DMS 273 (cell line): ENCODE measurements at regions not wholly inside any gene's neighbourhood (a gene's known extent, or its start where the extent isn't known, plus 50 kb on each side); places are given as distances from the start of the nearest gene placed in this dataset.

Experiments used
- DNase-seq: peaks from one replicate; lab custom pipeline; 2025; ENCODE audit not compliant: unreplicated experiment; lab: John Stamatoyannopoulos, UW

DNA sequence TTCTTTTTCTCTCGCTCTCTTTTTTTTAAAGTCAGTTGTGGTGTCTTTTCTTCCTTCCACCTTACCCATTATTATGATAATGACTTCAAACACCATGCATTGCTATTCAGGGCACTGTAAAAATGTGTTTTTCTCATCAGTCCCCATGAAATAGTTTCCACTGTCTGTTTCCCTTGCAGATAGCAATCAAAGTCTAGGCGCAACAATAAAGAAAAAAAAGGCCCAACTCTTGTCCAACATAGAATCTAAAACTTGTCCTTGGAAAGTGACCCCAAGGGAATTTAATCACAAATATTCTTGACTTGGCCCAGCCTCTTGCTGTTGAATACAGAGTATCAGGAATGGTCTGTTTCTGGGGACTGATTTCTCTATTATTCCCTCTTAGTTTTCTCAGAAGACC lies 382.5 kb downstream of the PLPP3 start:
- DNase-seq = no peak

DNA sequence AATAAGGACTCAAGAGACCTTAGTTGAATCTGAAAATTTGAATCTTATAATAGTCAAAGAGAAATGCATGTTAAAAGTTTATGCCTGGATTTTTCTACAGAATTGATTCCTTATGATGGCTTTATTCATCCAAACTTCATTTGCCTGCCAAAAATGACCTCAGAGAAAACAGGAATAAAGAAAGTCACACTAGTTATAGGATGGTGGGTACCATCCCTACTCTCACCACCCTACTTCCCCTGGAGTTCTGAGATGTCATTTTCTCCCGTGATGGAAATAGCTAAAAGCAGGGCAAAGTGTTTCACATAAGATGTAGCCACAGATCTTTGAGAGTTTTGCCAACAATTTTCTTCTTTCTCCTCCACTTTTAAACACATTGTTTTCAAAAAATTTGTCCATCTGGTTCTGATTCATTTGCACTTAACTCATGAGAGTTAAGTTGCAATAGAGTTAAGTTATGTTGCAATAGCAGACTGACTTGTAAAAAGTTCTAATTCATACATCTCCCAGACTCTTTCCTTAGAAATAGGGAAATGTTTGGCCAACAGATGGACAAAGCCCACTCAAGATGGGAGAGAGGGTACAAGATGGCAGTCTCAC lies 384.6 kb downstream of the PLPP3 start:
- no peak for DNase-seq

GRCh38 chr1:56193656-56194055 lies 385.7 kb downstream of the PLPP3 start:
- no peak for DNase-seq

GRCh38 chr1:56191369-56191768 lies 388.0 kb downstream of the PLPP3 start:
- DNase-seq = no peak

DNA sequence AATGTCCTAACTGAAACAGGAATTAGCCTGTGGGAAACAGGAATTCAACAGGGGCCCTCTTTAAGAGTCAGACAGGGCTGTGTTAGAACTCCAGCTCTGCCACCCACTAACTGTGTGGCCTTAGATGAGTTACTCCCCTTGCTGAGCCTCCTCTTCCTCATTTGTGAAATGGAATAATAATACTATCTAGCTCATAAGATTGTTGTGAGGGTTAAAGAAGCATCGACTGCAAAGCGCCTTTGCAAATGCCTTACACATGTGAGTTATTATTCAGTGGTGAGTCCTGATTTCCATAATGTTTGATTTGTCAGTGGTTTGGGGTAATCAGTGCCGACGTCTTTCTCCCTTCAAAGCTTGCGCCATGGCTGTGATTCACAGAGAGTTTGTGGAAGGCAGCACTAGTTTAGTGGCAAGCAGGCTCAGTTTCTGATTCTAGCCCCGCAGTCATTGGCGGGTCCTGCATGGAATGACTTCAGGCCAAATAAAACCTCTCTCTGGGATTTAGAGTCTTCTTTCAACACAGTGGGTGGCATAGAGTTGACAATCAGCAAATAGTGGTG lies 388.5 kb downstream of the PLPP3 start:
- no peak for DNase-seq

DNA sequence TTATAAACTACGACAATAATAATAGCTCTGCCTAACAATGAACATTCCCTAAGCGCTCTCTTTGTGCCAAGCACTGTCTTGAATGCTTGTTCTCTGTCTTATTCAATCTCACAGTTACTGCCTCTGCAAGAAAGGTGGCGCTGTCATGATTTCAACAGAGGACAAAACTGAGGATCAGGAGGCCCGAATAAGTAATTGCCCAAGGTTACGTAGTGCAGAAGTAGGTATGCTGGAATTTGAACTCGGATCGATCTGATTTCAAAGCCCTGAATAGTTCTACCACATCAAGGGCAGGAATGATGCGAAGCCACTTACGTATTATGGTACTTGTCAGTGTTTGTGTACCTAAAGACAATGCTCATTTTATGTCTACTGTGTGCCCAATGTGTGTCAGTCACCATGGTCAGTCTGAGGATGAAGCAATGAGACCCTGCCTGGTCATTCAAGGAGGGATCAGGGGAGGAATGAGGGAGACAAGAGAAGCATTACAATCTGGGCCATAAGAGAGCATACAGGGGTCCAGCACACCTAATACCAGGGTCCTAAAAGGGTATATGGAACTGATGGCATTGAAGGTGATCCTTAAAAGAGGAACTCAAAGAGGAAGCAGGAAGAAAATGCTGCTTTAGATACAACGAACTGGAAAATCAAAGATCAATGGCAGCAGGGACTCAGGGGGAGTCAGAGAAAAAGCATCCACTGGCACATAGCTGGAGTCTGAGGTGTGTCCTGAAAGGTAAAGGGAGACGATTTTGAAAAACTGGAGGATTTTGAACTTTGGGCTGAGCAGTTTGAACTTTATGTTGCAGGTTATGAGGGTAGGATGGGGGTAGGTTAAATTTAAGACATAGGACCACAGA lies 389.2 kb downstream of the PLPP3 start:
- DNase-seq = peak; percentile 13

DNA sequence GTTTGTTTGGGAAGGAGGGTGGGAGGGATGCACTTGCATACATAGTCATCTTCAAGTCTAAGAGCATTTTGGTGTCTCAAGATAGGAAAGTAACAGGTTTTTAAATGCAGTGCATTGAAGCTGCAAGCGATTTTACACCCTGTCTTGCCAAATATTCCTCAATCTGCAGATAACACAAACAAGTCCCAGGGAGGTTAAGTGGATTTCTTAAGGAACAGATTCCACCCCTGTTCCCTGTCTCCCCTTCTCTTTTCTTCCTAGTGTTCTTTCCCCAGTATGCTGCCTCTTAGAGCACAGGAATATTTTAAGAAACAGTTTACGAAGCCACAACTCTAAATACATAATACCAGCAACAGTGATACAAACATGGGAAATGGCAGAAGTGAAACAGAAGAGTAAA lies 389.9 kb downstream of the PLPP3 start:
- DNase-seq = no peak

DNA sequence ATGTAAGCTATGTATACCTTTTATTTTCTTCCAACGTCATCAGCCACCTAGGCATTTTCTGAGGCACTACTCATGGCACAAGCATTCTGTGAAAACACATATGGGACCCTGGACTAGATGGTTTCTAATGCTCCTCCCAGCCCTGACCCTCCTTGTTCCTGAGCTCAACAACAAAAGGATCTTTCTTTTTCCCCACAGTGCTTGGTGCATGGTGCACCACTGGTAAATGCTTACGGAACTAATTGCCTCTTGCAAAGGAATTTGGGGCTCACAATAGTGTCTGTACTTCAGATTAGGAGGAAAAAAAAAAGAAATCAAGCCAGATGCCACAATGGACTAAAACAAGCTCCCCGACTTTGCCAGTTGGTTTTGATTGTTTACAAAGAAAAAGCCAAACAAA lies 390.5 kb downstream of the PLPP3 start:
- DNase-seq = no peak

DNA sequence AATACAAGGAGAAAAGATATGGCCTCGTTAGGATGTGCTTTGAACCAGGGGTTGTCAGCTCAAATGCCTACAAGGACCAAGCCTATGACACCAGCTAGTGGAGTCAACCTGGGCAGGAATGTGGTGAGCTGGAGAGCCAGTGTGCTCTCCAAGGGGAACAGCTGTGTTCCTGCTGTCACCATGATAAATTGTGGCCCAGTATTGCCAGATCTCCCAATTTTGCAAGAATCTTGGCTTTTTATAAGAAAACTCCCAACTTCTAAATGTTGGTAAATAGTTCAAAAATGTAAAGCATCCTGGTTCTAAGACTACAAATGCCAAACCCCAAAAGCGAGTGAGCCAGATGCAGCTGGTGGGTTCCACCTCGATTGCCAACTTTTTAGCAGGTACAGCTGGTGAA lies 391.1 kb downstream of the PLPP3 start:
- DNase-seq = peak; percentile 7

GRCh38 chr1:56187405-56187804 lies 392.0 kb downstream of the PLPP3 start:
- no peak for DNase-seq

GRCh38 chr1:56185493-56185892 lies 393.9 kb downstream of the PLPP3 start:
- no peak for DNase-seq

GRCh38 chr1:56183151-56183550 lies 396.2 kb downstream of the PLPP3 start:
- no peak for DNase-seq

DNA sequence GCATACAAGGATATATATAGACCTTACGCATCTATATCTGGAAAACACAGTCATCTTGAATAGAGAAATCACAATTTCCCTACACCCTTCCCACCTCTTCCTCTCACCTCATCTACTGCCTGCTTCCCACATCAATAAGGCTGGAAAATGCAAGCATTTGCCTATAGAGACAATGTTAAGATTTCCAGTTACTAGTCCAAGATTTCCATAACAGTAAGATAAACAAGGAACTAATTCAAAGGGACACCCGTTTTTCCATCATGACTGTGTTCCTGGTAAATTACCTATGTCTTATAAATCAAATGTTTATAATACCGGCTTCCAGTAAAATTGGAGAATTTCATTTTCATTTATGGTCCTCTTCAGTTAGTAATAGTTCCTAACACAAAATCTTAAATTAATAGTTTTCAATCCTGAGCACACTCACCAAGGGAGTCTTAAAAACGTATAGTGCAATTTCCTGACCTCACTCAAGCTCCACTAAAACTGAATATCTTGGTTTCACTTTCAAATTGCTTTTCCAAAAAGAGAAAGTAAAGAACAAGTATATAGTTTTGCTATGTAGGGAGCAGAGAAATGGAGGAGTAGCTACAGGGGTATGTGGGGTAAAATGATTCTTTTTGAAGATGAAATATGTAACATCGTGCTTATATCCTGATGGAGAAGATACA lies 398.7 kb downstream of the PLPP3 start:
- no peak for DNase-seq

DNA sequence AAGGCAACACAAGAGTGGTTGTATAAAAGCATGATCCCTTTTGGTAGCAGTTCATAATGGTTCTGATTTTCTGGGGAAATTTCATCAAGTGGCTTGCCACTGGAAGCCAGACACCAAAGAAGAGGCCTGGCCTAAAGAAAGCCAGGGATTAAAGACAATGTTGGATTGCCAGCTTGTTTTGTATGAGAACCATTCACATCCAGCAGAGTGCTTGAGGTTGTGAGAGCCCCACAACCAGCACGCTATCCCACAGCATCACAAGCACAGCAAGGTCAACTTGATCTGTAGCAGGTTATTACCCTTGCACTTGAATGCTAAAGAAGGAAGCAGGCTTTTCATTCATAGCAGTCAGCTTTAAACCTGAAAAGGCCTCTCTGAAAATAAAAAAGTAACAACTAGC lies 399.8 kb downstream of the PLPP3 start:
- DNase-seq = no peak

DNA sequence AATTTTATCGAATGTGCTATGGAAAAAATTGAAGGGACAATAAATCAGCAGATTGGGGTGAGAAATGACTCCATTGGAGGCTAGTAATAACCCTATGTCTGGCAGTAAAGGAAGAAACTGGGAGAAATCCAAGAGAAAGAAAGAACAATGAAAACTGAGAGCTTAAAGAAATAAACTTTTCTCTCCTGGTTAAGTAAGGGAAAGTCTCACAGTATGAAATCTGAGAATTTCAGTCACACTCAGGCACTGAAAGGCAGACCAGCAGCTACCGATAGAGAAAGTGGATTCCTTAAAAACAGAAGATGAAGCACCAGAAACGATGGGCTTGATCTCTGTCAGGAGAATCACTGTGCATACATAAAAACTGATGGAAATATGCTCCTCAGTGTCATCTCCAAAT lies 404.2 kb downstream of the PLPP3 start:
- DNase-seq = no peak

- no peak for DNase-seq
These were observed 405.0 kb downstream of the PLPP3 start for GRCh38 chr1:56174176-56174885.

- no peak for DNase-seq
These were observed 405.6 kb downstream of the PLPP3 start for GRCh38 chr1:56173736-56174135.

DNA sequence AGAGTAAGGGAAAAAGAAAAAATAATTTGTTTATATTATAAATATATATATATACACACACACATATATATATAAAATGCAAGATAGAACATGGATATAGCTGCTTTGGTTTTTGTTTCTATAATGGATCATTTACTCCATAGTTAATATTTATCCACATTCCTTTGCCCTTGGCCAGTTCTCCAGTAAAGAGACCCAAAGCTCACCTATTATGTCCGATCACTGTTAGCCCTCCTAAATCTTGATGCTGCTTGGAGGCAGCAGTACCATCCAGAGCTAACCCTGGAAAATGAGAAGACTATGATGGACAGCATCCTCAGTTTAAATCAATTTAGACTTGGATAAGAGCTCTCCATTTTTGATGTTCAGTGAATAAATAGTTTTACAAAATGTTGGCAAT lies 407.7 kb downstream of the PLPP3 start:
- DNase-seq = no peak

DNA sequence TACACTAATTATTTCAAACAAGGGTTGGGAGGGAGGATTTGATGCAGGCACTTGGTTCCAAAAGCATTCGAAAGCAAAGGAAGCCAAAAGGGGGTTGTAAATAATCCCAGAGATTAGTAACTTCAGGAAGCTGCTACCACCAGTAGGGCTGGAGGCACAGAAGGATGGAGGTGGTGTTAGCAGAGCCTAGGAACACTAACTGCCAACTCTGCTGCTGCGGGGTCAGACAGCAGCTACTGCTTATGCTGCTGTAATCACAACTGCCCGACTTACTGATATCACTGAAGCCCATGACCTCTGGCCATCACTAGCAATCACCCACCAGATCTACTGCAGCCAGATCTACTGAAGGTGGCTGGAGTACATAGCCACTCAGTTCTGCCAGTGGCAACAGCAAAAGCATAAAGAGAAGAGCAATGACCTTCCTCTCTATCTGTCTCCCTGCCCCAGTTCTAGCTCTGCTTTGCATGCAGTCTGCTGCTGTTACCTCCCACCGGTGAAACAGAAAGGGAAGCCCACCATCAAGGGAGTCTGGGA lies 408.5 kb downstream of the PLPP3 start:
- no peak for DNase-seq

- DNase-seq = no peak
These were observed 409.5 kb downstream of the PLPP3 start for GRCh38 chr1:56169856-56170255.

- DNase-seq = no peak
These were observed 411.2 kb downstream of the PLPP3 start for GRCh38 chr1:56168176-56168575.
